Ascending aorta (tissue), 2 donors: ENCODE measurements at regions not wholly inside any gene's neighbourhood (a gene's known extent, or its start where the extent isn't known, plus 50 kb on each side); places are given as distances from the start of the nearest gene placed in this dataset.

Experiments used
- DNase-seq, 2 donors: peaks; one replicate each; pipeline ENCODE4 v3.0.0-alpha.2; 2019; ENCODE audit warnings: low spot score in 2 of 2
- H3K27ac ChIP-seq, 2 donors: fragments of 200-600 bp; sonication (generic); one replicate each; pipeline ENCODE4 v1.5.1; 2016 to 2017; ENCODE audit warnings: mild to moderate bottlenecking in 1 of 2
- H3K27me3 ChIP-seq: fragments of 200-600 bp; sonication (generic); one replicate; pipeline ENCODE4 v1.5.1; 2017
- H3K36me3 ChIP-seq, 2 donors: fragments of 200-600 bp; sonication (generic); one replicate each; pipeline ENCODE4 v1.5.1; 2016
- H3K4me1 ChIP-seq, 2 donors: fragments of 200-600 bp; sonication (generic); one replicate each; pipeline ENCODE4 v1.5.1; 2016 to 2017; ENCODE audit warnings: mild to moderate bottlenecking in 1 of 2
- H3K4me3 ChIP-seq, 2 donors: fragments of 200-600 bp; sonication (generic); one replicate each; pipeline ENCODE4 v1.5.1; 2016 to 2017; ENCODE audit warnings: mild to moderate bottlenecking in 1 of 2
- H3K9me3 ChIP-seq, 2 donors: fragments of 200-600 bp; sonication (generic); one replicate each; pipeline ENCODE4 v1.5.1; 2016
- intact Hi-C: fragments of 100-400 bp; cut with DNase I; formaldehyde crosslinking; loops from one replicate; pipeline ENCODE4 v1.15.1; 2023
- TF ChIP-seq, protein P1 (sequence below), 3 experiments: fragments of 200-600 bp in 2 of 3; fragments of 450-650 bp in 1 of 3; sonication (generic) in 2 of 3; IDR thresholded peaks; one replicate each; pipeline ENCODE4 v1.5.1; 2016 to 2019; ENCODE audit warnings: antibody characterized with exemption in 3 of 3, mild to moderate bottlenecking in 1 of 3, moderate library complexity in 1 of 3

DNA sequence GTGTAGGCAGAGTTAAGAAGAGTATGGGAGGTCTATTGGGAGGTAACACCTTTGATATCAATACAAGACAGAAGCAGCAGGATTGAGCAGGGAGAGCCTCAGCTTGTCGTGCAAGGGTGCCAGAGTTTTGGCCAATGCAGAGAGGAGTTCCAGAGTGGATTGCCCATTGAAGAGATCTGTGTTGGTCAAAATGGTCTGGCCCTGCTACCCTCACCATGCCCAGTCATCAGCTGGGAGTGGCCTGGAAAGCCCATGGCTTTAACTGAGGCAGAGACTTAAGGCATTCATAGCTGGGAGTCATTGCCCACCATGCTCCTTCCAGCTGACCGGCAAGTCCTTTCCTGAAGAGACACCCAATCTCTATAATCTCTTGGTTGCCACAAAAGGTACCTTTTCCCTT lies 271.3 kb downstream of the ABHD5 start:
- H3K27me3 ChIP-seq, result peaks cover 4% of the 10 kb centered on the region
- H3K4me3 ChIP-seq, result no peak overlapping the region
- no peaks in the 10 kb centered on the region for H3K36me3 ChIP-seq
- intact Hi-C loops, result no loop called here
- TF ChIP-seq, protein P1, sequence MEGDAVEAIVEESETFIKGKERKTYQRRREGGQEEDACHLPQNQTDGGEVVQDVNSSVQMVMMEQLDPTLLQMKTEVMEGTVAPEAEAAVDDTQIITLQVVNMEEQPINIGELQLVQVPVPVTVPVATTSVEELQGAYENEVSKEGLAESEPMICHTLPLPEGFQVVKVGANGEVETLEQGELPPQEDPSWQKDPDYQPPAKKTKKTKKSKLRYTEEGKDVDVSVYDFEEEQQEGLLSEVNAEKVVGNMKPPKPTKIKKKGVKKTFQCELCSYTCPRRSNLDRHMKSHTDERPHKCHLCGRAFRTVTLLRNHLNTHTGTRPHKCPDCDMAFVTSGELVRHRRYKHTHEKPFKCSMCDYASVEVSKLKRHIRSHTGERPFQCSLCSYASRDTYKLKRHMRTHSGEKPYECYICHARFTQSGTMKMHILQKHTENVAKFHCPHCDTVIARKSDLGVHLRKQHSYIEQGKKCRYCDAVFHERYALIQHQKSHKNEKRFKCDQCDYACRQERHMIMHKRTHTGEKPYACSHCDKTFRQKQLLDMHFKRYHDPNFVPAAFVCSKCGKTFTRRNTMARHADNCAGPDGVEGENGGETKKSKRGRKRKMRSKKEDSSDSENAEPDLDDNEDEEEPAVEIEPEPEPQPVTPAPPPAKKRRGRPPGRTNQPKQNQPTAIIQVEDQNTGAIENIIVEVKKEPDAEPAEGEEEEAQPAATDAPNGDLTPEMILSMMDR (IDR thresholded peaks at IDR 0.05), result no peak
- no peaks in the 10 kb centered on the region for H3K9me3 ChIP-seq
- no peak for DNase-seq
- H3K4me1 ChIP-seq, result no peaks in the 10 kb centered on the region
- no peak overlapping the region for H3K27ac ChIP-seq

GRCh38 chr3:43963208-43963607 lies 272.5 kb downstream of the ABHD5 start:
- H3K27me3 ChIP-seq, result peaks cover 4% of the 10 kb centered on the region
- no peak overlapping the region for H3K27ac ChIP-seq
- H3K4me3 ChIP-seq, result no peak overlapping the region
- no peak for DNase-seq
- TF ChIP-seq, protein P1 (IDR thresholded peaks at IDR 0.05), result no peak
- intact Hi-C loops, result no loop called here
- H3K36me3 ChIP-seq, result no peaks in the 10 kb centered on the region
- no peaks in the 10 kb centered on the region for H3K4me1 ChIP-seq
- H3K9me3 ChIP-seq, result no peaks in the 10 kb centered on the region

- DNase-seq, result no peak
- Histone ChIP-seq H3K27me3 (peaks cover 1% of the 10 kb centered on the region), H3K9me3 (no peaks in the 10 kb centered on the region), H3K4me3 (no peak overlapping the region), H3K4me1 (no peaks in the 10 kb centered on the region), H3K27ac (no peak overlapping the region), H3K36me3 (no peaks in the 10 kb centered on the region)
- TF ChIP-seq, protein P1 (IDR thresholded peaks at IDR 0.05), result no peak
- intact Hi-C loops, result no loop called here
Measured at GRCh38 chr3:43964640-43965039, 273.9 kb downstream of the ABHD5 start.

DNA sequence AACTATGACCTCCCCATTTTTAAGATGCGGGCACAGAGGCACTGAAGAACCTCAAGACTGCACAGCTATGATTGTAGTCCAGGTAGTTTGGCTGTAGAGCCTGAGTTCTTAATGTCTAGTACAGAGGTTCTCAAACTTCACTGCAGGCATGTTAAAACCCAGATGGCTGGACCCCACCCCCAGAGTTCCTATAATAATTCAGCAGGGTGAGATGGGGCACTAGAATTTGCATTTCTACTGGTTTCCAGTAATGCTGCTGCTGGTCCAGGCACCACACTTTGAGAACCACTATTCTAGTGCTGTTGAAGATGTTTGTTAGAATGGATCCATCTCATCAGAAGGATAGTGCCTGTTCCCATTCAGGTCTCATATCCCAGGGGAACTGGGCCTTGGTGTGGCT lies 274.9 kb downstream of the ABHD5 start:
- TF ChIP-seq, protein P1 (IDR thresholded peaks at IDR 0.05), result no peak
- no peaks in the 10 kb centered on the region for H3K4me1 ChIP-seq
- intact Hi-C loops, result no loop called here

DNA sequence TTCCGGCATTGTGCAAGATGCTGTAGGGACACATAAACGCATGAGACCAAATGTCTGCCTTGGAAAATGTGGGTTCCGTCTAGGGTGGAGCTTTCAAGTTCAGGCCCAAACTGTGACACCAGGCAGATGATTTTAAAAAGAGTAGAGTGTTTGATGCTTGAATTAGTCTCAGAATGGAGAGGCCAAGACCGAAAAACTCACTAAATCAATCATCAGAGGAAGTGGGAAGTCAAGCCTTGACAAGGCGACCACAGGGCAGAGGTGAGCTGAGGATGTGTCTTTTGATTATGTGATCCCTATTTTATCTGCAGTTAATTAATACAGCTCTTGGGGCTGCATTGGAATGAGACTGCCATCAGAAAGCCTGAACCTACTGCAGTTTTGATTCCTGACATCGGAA lies 275.4 kb downstream of the ABHD5 start:
- intact Hi-C loops, result no loop called here
- DNase-seq, result no peak
- Histone ChIP-seq H3K9me3 (no peaks in the 10 kb centered on the region), H3K4me1 (no peaks in the 10 kb centered on the region), H3K27me3 (no peaks in the 10 kb centered on the region), H3K27ac (no peak overlapping the region), H3K4me3 (no peak overlapping the region), H3K36me3 (no peaks in the 10 kb centered on the region)
- TF ChIP-seq, protein P1 (IDR thresholded peaks at IDR 0.05), result no peak

More for the DNA sequence above, 274.9 kb downstream of the ABHD5 start:
- no peaks in the 10 kb centered on the region for H3K27me3 ChIP-seq
- H3K9me3 ChIP-seq, result no peaks in the 10 kb centered on the region
- no peak for DNase-seq
- H3K36me3 ChIP-seq, result no peaks in the 10 kb centered on the region
- no peak overlapping the region for H3K27ac ChIP-seq
- no peak overlapping the region for H3K4me3 ChIP-seq

GRCh38 chr3:43966530-43966929 lies 275.2 kb upstream of the TOPAZ1 start:
- no peak overlapping the region for H3K4me3 ChIP-seq
- no peak for DNase-seq
- TF ChIP-seq, protein P1 (IDR thresholded peaks at IDR 0.05), result no peak
- H3K27me3 ChIP-seq, result no peaks in the 10 kb centered on the region
- intact Hi-C loops, result no loop called here
- no peaks in the 10 kb centered on the region for H3K36me3 ChIP-seq
- H3K4me1 ChIP-seq, result no peaks in the 10 kb centered on the region
- no peak overlapping the region for H3K27ac ChIP-seq
- no peaks in the 10 kb centered on the region for H3K9me3 ChIP-seq
